ENCODE measurements at regions not wholly inside any gene's neighbourhood (a gene's known extent, or its start where the extent isn't known, plus 50 kb on each side); places are given as distances from the start of the nearest gene placed in this dataset.

DNA sequence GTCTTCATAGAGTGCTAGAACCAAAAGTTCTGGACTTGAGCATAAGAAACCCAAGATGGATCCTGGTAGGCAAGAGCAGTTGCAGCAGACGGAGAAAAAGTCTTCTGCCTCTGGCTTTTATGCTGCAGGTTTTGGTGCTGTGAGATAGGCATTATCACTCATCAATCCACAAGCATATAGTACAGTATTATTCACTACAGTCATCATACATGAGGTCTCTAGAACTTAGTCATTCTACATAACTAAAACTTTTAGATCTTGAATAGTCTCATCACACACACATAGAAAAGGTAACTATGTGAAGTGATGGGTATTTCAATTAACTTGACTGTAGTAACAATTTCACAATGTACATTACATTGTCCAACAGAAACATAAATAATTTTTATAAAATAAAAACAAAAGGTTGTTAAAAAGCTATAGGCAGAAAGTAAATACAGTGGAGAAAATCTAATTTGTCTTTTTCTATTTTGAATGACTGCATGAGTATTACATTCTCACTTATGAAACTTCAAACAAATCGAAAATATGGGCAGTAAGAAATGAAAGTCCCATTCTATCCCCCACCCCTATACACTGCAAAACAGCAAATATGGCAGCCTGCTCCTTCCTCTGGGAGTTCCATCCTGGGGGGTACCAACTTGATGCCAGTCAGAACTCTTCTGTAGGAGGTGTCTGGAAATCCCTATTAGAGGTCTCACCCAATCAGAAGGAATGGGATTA, 534.3 kb upstream of the ACVR2A start:
- TF ChIP-seq, protein P1, sequence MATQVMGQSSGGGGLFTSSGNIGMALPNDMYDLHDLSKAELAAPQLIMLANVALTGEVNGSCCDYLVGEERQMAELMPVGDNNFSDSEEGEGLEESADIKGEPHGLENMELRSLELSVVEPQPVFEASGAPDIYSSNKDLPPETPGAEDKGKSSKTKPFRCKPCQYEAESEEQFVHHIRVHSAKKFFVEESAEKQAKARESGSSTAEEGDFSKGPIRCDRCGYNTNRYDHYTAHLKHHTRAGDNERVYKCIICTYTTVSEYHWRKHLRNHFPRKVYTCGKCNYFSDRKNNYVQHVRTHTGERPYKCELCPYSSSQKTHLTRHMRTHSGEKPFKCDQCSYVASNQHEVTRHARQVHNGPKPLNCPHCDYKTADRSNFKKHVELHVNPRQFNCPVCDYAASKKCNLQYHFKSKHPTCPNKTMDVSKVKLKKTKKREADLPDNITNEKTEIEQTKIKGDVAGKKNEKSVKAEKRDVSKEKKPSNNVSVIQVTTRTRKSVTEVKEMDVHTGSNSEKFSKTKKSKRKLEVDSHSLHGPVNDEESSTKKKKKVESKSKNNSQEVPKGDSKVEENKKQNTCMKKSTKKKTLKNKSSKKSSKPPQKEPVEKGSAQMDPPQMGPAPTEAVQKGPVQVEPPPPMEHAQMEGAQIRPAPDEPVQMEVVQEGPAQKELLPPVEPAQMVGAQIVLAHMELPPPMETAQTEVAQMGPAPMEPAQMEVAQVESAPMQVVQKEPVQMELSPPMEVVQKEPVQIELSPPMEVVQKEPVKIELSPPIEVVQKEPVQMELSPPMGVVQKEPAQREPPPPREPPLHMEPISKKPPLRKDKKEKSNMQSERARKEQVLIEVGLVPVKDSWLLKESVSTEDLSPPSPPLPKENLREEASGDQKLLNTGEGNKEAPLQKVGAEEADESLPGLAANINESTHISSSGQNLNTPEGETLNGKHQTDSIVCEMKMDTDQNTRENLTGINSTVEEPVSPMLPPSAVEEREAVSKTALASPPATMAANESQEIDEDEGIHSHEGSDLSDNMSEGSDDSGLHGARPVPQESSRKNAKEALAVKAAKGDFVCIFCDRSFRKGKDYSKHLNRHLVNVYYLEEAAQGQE (IDR thresholded peaks at IDR 0.05; ENCODE audit: insufficient read depth in 1 of 2, low read depth in 2 of 2, low read length in 1 of 2), result no peak
- TF ChIP-seq, protein P2, sequence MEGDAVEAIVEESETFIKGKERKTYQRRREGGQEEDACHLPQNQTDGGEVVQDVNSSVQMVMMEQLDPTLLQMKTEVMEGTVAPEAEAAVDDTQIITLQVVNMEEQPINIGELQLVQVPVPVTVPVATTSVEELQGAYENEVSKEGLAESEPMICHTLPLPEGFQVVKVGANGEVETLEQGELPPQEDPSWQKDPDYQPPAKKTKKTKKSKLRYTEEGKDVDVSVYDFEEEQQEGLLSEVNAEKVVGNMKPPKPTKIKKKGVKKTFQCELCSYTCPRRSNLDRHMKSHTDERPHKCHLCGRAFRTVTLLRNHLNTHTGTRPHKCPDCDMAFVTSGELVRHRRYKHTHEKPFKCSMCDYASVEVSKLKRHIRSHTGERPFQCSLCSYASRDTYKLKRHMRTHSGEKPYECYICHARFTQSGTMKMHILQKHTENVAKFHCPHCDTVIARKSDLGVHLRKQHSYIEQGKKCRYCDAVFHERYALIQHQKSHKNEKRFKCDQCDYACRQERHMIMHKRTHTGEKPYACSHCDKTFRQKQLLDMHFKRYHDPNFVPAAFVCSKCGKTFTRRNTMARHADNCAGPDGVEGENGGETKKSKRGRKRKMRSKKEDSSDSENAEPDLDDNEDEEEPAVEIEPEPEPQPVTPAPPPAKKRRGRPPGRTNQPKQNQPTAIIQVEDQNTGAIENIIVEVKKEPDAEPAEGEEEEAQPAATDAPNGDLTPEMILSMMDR (IDR thresholded peaks at IDR 0.05), result no peak
- no peak for TF ChIP-seq POLR2AphosphoS5 (IDR thresholded peaks at IDR 0.05; ENCODE audit: low read depth, low read length)
- no peak for TF ChIP-seq TCF7L2 (IDR thresholded peaks at IDR 0.05; ENCODE audit: low read depth, low read length)
